Panc1 (cell line): ENCODE measurements at regions not wholly inside any gene's neighbourhood (a gene's known extent, or its start where the extent isn't known, plus 50 kb on each side); places are given as distances from the start of the nearest gene placed in this dataset.

Experiments
- ATAC-seq: fragments of 200-7000 bp; cut with Tn5 transposase; 2 replicates; pipeline ENCODE4 v1.9.1; 2020; ENCODE audit warnings: mild to moderate bottlenecking, moderate library complexity
- BruUV-seq: library from RNA; stranded (reverse); fragments of 400-500 nt; replicated peaks from 2 replicates; lab custom pipeline; 2021; lab: Mats Ljungman, UMichigan
- CTCF ChIA-PET: fragments of 300-600 bp; sonication (Branson Sonifier 250); formaldehyde crosslinking; loops from one replicate; lab custom pipeline; 2022; ENCODE audit warnings: antibody characterized with exemption; lab: Charles Lee
- POLR2A ChIA-PET: fragments of 300-600 bp; sonication (Branson Sonifier 250); formaldehyde crosslinking; loops from one replicate; lab custom pipeline; 2022; ENCODE audit warnings: antibody characterized with exemption; lab: Charles Lee
- DNase-seq: peaks from one replicate; pipeline ENCODE4 v3.0.0-alpha.2; 2010; ENCODE audit warnings: low read depth, low spot score
- H3K27ac ChIP-seq: 2 replicates; pipeline ENCODE4 v1.5.1; 2011; ENCODE audit warnings: mild to moderate bottlenecking, low read length, inconsistent platforms
- H3K27me3 ChIP-seq: fragments of 200-500 bp; sonication (Bioruptor generic); 2 replicates; pipeline ENCODE4 v1.6.0; 2014; ENCODE audit warnings: low read length, inconsistent platforms; ENCODE audit not compliant: control insufficient read depth, insufficient read depth
- H3K36me3 ChIP-seq: fragments of 200-500 bp; sonication (Bioruptor generic); 2 replicates; pipeline ENCODE4 v1.5.1; 2014; ENCODE audit warnings: inconsistent platforms, mild to moderate bottlenecking, low read length, moderate library complexity; ENCODE audit not compliant: control insufficient read depth, insufficient read depth
- H3K4me1 ChIP-seq: 2 replicates; pipeline ENCODE4 v1.5.1; 2011; ENCODE audit warnings: inconsistent platforms, mild to moderate bottlenecking, low read length, moderate library complexity; ENCODE audit not compliant: control insufficient read depth, insufficient read depth
- H3K4me3 ChIP-seq, 2 experiments: 2 replicates each; pipeline ENCODE4 v1.5.1; 2011 to 2012; ENCODE audit warnings: low read depth in 2 of 2, low read length in 2 of 2, mild to moderate bottlenecking in 2 of 2, inconsistent platforms in 1 of 2, moderate library complexity in 1 of 2
- H3K9me3 ChIP-seq: fragments of 200-500 bp; sonication (Bioruptor generic); 2 replicates; pipeline ENCODE4 v1.5.1; 2014; ENCODE audit warnings: low read depth, mild to moderate bottlenecking, inconsistent platforms, low read length, moderate library complexity; ENCODE audit not compliant: control insufficient read depth, insufficient read depth
- CTCF ChIP-seq: fragments of 450-650 bp; IDR thresholded peaks from 2 replicates; pipeline ENCODE4 v1.5.1; 2017; ENCODE audit warnings: mild to moderate bottlenecking
- POLR2AphosphoS5 ChIP-seq: IDR thresholded peaks from 2 replicates; pipeline ENCODE4 v1.6.1; 2012; ENCODE audit warnings: mild to moderate bottlenecking, low read depth, low read length, moderate library complexity
- REST ChIP-seq, 2 experiments: IDR thresholded peaks; 2 replicates each; pipeline ENCODE4 v1.6.1; 2011 to 2012; ENCODE audit warnings: low read depth in 2 of 2, control low read depth in 1 of 2, low read length in 1 of 2, mild to moderate bottlenecking in 1 of 2, moderate library complexity in 1 of 2; ENCODE audit not compliant: insufficient read depth in 1 of 2
- SIN3A ChIP-seq: IDR thresholded peaks from 2 replicates; pipeline ENCODE4 v1.6.1; 2012; ENCODE audit warnings: low read depth, mild to moderate bottlenecking, low read length, moderate library complexity, borderline replicate concordance; ENCODE audit not compliant: insufficient read depth
- TCF7L2 ChIP-seq: IDR thresholded peaks from 2 replicates; pipeline ENCODE4 v1.6.1; 2011; ENCODE audit warnings: mild to moderate bottlenecking, low read depth, low read length, inconsistent platforms
- in situ Hi-C: cut with HindIII; loops from 2 replicates; pipeline ENCODE4 v1.10.0; 2016; ENCODE audit warnings: low sequenced_read_pairs, low pct_unique_long_range_greater_than_20kb
- intact Hi-C: fragments of 100-400 bp; cut with micrococcal nuclease; formaldehyde crosslinking; loops from one replicate; pipeline ENCODE4 v1.10.0; 2022; ENCODE audit not compliant: unreplicated experiment

GRCh38 chr14:46051796-46052195 lies 599.8 kb downstream of the RPL10L start:
- Histone ChIP-seq H3K27me3 (no peaks in the 10 kb centered on the region), H3K36me3 (no peaks in the 10 kb centered on the region), H3K4me1 (no peaks in the 10 kb centered on the region), H3K27ac (no peak overlapping the region), H3K4me3 (no peak overlapping the region), H3K9me3 (no peaks in the 10 kb centered on the region)
- in situ Hi-C loops, result no loop called here
- intact Hi-C loops, result no loop called here
- ChIA-PET POLR2A (no interaction called here), CTCF (no interaction called here)
- TF ChIP-seq TCF7L2 (no peak), REST (IDR thresholded peaks at IDR 0.05; ENCODE audit: insufficient read depth in 1 of 2, low read depth in 2 of 2, low read length in 1 of 2) (no peak), POLR2AphosphoS5 (no peak), SIN3A (no peak), CTCF (no peak)
- DNase-seq, result no peak
- ATAC-seq, result no peak
- no TSS peak for BruUV-seq

GRCh38 chr14:46048127-46048526 lies 603.5 kb downstream of the RPL10L start:
- Histone ChIP-seq H3K4me1 (no peaks in the 10 kb centered on the region), H3K4me3 (no peak overlapping the region), H3K9me3 (no peaks in the 10 kb centered on the region), H3K27me3 (no peaks in the 10 kb centered on the region), H3K36me3 (no peaks in the 10 kb centered on the region), H3K27ac (no peak overlapping the region)
- ChIA-PET CTCF (no interaction called here), POLR2A (no interaction called here)
- intact Hi-C loops (no loop called here), in situ Hi-C loops (no loop called here)
- TF ChIP-seq POLR2AphosphoS5 (no peak), REST (IDR thresholded peaks at IDR 0.05; ENCODE audit: insufficient read depth in 1 of 2, low read depth in 2 of 2, low read length in 1 of 2) (no peak), TCF7L2 (no peak), CTCF (no peak; the same call in 1 of the 2 replicates), SIN3A (no peak)
- ATAC-seq (no peak), DNase-seq (peak; percentile 32)
- no TSS peak for BruUV-seq
